Panc1 (cell line): ENCODE measurements at regions not wholly inside any gene's neighbourhood (a gene's known extent, or its start where the extent isn't known, plus 50 kb on each side); places are given as distances from the start of the nearest gene placed in this dataset.

Source experiments
- ATAC-seq: fragments of 200-7000 bp; cut with Tn5 transposase; 2 replicates; pipeline ENCODE4 v1.9.1; 2020; ENCODE audit warnings: mild to moderate bottlenecking, moderate library complexity
- BruUV-seq: library from RNA; stranded (reverse); fragments of 400-500 nt; replicated peaks from 2 replicates; lab custom pipeline; 2021; lab: Mats Ljungman, UMichigan
- CTCF ChIA-PET: fragments of 300-600 bp; sonication (Branson Sonifier 250); formaldehyde crosslinking; loops from one replicate; lab custom pipeline; 2022; ENCODE audit warnings: antibody characterized with exemption; lab: Charles Lee
- POLR2A ChIA-PET: fragments of 300-600 bp; sonication (Branson Sonifier 250); formaldehyde crosslinking; loops from one replicate; lab custom pipeline; 2022; ENCODE audit warnings: antibody characterized with exemption; lab: Charles Lee
- DNase-seq: peaks from one replicate; pipeline ENCODE4 v3.0.0-alpha.2; 2010; ENCODE audit warnings: low read depth, low spot score
- H3K27ac ChIP-seq: 2 replicates; pipeline ENCODE4 v1.5.1; 2011; ENCODE audit warnings: mild to moderate bottlenecking, low read length, inconsistent platforms
- H3K27me3 ChIP-seq: fragments of 200-500 bp; sonication (Bioruptor generic); 2 replicates; pipeline ENCODE4 v1.6.0; 2014; ENCODE audit warnings: low read length, inconsistent platforms; ENCODE audit not compliant: control insufficient read depth, insufficient read depth
- H3K36me3 ChIP-seq: fragments of 200-500 bp; sonication (Bioruptor generic); 2 replicates; pipeline ENCODE4 v1.5.1; 2014; ENCODE audit warnings: inconsistent platforms, mild to moderate bottlenecking, low read length, moderate library complexity; ENCODE audit not compliant: control insufficient read depth, insufficient read depth
- H3K4me1 ChIP-seq: 2 replicates; pipeline ENCODE4 v1.5.1; 2011; ENCODE audit warnings: inconsistent platforms, mild to moderate bottlenecking, low read length, moderate library complexity; ENCODE audit not compliant: control insufficient read depth, insufficient read depth
- H3K4me3 ChIP-seq, 2 experiments: 2 replicates each; pipeline ENCODE4 v1.5.1; 2011 to 2012; ENCODE audit warnings: low read depth in 2 of 2, low read length in 2 of 2, mild to moderate bottlenecking in 2 of 2, inconsistent platforms in 1 of 2, moderate library complexity in 1 of 2
- H3K9me3 ChIP-seq: fragments of 200-500 bp; sonication (Bioruptor generic); 2 replicates; pipeline ENCODE4 v1.5.1; 2014; ENCODE audit warnings: low read depth, mild to moderate bottlenecking, inconsistent platforms, low read length, moderate library complexity; ENCODE audit not compliant: control insufficient read depth, insufficient read depth
- POLR2AphosphoS5 ChIP-seq: IDR thresholded peaks from 2 replicates; pipeline ENCODE4 v1.6.1; 2012; ENCODE audit warnings: mild to moderate bottlenecking, low read depth, low read length, moderate library complexity
- SIN3A ChIP-seq: IDR thresholded peaks from 2 replicates; pipeline ENCODE4 v1.6.1; 2012; ENCODE audit warnings: low read depth, mild to moderate bottlenecking, low read length, moderate library complexity, borderline replicate concordance; ENCODE audit not compliant: insufficient read depth
- TCF7L2 ChIP-seq: IDR thresholded peaks from 2 replicates; pipeline ENCODE4 v1.6.1; 2011; ENCODE audit warnings: mild to moderate bottlenecking, low read depth, low read length, inconsistent platforms
- in situ Hi-C: cut with HindIII; loops from 2 replicates; pipeline ENCODE4 v1.10.0; 2016; ENCODE audit warnings: low sequenced_read_pairs, low pct_unique_long_range_greater_than_20kb
- intact Hi-C: fragments of 100-400 bp; cut with micrococcal nuclease; formaldehyde crosslinking; loops from one replicate; pipeline ENCODE4 v1.10.0; 2022; ENCODE audit not compliant: unreplicated experiment
- TF ChIP-seq, protein P1 (sequence below), 2 experiments: IDR thresholded peaks; 2 replicates each; pipeline ENCODE4 v1.6.1; 2011 to 2012; ENCODE audit warnings: low read depth in 2 of 2, control low read depth in 1 of 2, low read length in 1 of 2, mild to moderate bottlenecking in 1 of 2, moderate library complexity in 1 of 2; ENCODE audit not compliant: insufficient read depth in 1 of 2
- TF ChIP-seq, protein P2 (sequence below): fragments of 450-650 bp; IDR thresholded peaks from 2 replicates; pipeline ENCODE4 v1.5.1; 2017; ENCODE audit warnings: mild to moderate bottlenecking

DNA sequence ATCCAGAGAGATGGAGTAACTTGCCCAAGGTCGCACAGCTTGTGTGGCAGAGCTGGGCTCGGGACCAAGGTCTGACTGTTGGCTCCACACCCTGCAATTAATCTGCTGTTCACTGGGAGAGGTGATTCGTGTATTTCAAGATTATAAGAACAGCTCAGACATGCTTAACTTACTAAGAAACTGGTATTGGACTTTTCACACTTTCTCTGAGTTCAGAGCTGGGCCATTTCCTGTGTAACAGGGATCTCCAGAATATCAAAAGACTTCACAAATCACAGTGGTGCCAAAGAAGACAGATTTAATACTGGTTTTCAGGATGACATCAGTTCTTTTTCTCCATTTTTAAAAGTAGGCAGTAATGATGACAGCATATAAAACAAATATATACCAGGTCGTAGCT lies 156.8 kb upstream of the UBE2E1 start:
- no TSS peak for BruUV-seq
- DNase-seq (no peak), ATAC-seq (no peak)
- TF ChIP-seq POLR2AphosphoS5: no peak
- no peak for TF ChIP-seq SIN3A
- no peak for TF ChIP-seq TCF7L2
- TF ChIP-seq, protein P1, sequence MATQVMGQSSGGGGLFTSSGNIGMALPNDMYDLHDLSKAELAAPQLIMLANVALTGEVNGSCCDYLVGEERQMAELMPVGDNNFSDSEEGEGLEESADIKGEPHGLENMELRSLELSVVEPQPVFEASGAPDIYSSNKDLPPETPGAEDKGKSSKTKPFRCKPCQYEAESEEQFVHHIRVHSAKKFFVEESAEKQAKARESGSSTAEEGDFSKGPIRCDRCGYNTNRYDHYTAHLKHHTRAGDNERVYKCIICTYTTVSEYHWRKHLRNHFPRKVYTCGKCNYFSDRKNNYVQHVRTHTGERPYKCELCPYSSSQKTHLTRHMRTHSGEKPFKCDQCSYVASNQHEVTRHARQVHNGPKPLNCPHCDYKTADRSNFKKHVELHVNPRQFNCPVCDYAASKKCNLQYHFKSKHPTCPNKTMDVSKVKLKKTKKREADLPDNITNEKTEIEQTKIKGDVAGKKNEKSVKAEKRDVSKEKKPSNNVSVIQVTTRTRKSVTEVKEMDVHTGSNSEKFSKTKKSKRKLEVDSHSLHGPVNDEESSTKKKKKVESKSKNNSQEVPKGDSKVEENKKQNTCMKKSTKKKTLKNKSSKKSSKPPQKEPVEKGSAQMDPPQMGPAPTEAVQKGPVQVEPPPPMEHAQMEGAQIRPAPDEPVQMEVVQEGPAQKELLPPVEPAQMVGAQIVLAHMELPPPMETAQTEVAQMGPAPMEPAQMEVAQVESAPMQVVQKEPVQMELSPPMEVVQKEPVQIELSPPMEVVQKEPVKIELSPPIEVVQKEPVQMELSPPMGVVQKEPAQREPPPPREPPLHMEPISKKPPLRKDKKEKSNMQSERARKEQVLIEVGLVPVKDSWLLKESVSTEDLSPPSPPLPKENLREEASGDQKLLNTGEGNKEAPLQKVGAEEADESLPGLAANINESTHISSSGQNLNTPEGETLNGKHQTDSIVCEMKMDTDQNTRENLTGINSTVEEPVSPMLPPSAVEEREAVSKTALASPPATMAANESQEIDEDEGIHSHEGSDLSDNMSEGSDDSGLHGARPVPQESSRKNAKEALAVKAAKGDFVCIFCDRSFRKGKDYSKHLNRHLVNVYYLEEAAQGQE (IDR thresholded peaks at IDR 0.05; ENCODE audit: insufficient read depth in 1 of 2, low read depth in 2 of 2, low read length in 1 of 2): no peak
- TF ChIP-seq, protein P2, sequence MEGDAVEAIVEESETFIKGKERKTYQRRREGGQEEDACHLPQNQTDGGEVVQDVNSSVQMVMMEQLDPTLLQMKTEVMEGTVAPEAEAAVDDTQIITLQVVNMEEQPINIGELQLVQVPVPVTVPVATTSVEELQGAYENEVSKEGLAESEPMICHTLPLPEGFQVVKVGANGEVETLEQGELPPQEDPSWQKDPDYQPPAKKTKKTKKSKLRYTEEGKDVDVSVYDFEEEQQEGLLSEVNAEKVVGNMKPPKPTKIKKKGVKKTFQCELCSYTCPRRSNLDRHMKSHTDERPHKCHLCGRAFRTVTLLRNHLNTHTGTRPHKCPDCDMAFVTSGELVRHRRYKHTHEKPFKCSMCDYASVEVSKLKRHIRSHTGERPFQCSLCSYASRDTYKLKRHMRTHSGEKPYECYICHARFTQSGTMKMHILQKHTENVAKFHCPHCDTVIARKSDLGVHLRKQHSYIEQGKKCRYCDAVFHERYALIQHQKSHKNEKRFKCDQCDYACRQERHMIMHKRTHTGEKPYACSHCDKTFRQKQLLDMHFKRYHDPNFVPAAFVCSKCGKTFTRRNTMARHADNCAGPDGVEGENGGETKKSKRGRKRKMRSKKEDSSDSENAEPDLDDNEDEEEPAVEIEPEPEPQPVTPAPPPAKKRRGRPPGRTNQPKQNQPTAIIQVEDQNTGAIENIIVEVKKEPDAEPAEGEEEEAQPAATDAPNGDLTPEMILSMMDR: no peak
- peak overlapping the region; percentile 76; the same call in 1 of the 2 replicates for H3K27ac ChIP-seq
- no peaks in the 10 kb centered on the region for H3K9me3 ChIP-seq
- in situ Hi-C loops: no loop called here
- no peaks in the 10 kb centered on the region for H3K36me3 ChIP-seq
- CTCF ChIA-PET: interaction anchor here (0.5 to 1.6 kb wide), 3 partner anchors 28 to 152 kb away, joined by 3 to 5 read pairs (median 3); no protein-coding TSS in a partner anchor
- no peak overlapping the region for H3K4me3 ChIP-seq
- H3K27me3 ChIP-seq: no peaks in the 10 kb centered on the region
- peaks cover 21% of the 10 kb centered on the region for H3K4me1 ChIP-seq
- POLR2A ChIA-PET: no interaction called here
- intact Hi-C loops: no loop called here

DNA sequence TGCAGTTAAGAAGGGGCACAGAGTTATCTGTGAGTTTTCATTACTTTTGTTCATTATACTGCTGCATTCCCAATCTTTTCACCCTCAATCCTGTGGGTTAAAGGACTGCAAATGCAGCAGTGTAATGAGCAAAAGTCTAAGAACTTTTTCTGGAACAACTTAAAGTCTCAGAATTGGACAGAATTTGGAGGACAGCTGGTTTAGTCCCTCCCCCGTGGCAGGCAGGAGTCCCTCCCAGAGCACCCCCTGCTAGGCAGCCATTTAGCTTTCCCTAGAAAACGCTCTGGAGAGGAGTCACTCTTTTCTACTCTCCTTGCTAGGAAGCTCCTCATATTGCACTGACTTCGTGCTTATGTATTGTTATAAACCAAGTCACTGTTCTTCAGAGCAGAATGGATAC lies 156.3 kb upstream of the UBE2E1 start:
- intact Hi-C loops: no loop called here
- H3K4me1 ChIP-seq: peaks cover 21% of the 10 kb centered on the region
- H3K27me3 ChIP-seq: no peaks in the 10 kb centered on the region
- ChIA-PET CTCF (interaction anchor here (0.5 kb wide), 1 partner anchor 33 kb away, joined by 3 read pairs; no protein-coding TSS in a partner anchor), POLR2A (no interaction called here)
- no peaks in the 10 kb centered on the region for H3K36me3 ChIP-seq
- H3K4me3 ChIP-seq: no peak overlapping the region
- no TSS peak for BruUV-seq
- in situ Hi-C loops: no loop called here
- H3K9me3 ChIP-seq: no peaks in the 10 kb centered on the region
- peak overlapping the region; percentile 76 for H3K27ac ChIP-seq
- ATAC-seq (no peak), DNase-seq (no peak)
- TF ChIP-seq SIN3A (no peak), POLR2AphosphoS5 (no peak), TCF7L2 (no peak)
- TF ChIP-seq, protein P1 (IDR thresholded peaks at IDR 0.05; ENCODE audit: insufficient read depth in 1 of 2, low read depth in 2 of 2, low read length in 1 of 2): no peak
- TF ChIP-seq, protein P2: no peak
